Hematopoietic multipotent progenitor cell treated with erythropoietin and hydrocortisone succinate and interleukin-3 and kit ligand, for 17 days (in vitro differentiated cells): ENCODE measurements at regions not wholly inside any gene's neighbourhood (a gene's known extent, or its start where the extent isn't known, plus 50 kb on each side); places are given as distances from the start of the nearest gene placed in this dataset.
"Not testable (repeated sequence)": the region's sequence is repeated elsewhere in the genome, so short reads cannot be mapped to it uniquely, and the experiment has no call there.

ENCODE experiments used
- DNase-seq: peaks from one replicate; pipeline ENCODE4 v3.0.0-alpha.2; 2015; ENCODE audit warnings: low spot score

DNA sequence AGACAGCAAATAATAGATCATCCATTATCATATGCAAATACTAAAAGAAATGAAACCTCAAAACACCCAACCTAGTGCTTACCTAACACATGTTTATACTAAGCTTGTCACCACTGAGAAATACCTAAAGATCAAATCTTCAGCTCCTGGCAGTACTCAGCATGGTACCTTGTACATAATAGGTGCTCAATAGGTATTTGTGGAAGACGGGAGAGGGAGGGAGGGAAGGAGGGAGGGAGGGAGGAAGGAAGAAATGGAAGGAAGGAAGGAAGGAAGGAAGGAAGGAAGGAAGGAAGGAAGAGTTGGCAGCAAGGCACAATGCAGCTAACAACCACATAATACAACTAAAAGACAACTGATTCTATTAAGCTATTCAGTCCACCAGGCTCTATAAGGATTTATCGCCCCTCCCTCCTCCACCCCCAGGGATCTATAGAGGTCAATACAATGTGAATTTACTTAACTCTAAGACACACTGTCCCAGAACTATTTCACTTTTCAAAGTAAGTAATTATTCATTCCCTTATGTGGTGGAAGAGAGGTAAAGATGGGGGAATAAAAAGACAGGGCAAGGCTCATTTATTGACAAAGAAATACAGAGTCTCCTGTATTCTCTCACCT, 328.9 kb downstream of the PAPSS1 start:
- DNase-seq = no peak

DNA sequence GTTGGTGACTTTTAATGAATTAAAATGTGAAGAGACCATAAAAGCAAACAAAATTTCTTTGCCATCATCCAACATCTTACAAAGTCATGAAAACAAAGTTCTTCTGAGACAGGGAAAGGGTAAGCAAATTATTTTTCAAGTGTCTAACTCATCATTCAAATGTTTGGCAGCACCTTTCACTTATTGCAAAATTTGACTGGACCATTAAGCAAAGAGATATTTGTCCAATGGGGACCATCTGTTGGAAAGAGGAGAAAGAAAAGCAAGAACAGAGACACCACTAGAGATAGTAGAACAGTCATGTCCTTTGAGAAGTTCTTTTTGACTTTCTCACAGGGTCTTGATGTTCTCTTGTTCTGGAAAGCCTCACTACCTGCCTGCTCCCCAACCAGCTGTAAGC, 330.1 kb downstream of the PAPSS1 start:
- no peak for DNase-seq

DNA sequence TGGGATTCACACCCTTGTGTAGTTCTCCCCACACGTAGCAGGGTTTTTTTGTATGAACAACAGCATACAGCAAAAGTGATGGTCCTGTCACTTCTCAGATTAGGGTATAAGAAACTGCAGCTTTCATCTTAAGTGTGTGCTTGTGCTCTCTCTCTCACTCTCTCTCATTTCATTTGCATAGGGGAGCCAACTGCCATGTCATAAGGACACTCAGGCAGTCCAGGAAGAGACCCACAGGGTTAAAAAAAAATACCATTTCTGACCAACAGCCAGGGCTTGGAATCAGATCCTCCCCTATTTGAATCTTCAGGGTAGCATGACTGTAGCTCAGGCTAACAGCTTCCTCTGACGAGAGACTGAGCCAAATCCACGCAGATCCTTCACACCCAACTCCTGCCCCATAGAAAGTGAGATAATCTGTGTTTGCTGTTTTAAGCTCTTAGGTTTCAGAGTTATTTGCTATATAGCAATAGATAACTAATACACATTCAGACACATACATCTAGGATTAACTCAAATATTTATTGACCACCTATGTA, 331.2 kb downstream of the PAPSS1 start:
- DNase-seq = no peak

DNA sequence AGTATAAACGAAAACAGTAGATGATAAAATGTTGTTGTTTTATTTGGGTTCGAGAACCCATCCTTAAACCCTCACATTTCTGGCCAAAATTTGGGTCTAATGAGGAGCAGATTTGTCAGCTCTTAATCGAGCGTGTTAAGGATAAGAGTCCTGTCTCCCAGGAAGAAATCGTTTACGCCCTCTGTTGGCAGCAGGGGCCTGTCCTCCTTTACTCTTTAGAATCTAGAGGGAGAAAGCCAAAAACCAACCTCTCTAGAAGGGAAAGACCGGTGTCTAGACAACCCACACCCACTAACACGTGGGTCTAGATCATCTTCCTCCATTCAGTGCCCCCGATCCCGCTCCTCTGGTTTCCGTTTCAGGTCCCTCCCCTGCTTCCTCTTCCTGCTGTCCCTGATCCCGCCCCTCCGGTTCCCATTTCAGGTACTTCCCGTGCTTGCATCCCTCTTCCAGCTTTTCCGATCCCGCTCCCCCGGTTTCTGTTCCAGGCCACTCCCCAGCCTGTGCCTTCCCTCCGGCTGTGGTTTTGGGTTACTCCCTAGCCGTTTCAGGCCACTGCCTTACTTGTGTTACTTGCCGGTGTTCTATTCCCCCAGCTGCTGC, 339.1 kb downstream of the PAPSS1 start:
- DNase-seq = no peak

DNA sequence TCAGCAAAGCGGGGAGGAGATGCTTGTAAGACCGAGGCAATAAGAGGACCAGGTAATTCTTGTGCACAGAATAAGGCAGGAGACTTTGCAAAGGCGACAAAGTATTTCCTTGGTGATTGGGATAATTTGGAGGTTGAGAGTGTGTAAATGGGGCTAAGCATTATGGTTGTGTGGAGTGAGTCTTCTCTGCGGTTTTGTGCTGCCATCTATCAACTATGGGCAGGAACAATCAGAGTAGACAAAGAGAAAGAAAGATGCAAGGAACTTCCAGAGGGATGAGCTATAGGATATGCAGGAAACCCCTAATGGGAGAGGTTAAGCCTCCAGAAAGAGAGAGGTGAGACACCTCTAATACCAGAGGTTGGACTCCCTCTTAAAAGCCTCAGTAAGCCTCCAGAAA, 339.8 kb downstream of the PAPSS1 start:
- no peak for DNase-seq

DNA sequence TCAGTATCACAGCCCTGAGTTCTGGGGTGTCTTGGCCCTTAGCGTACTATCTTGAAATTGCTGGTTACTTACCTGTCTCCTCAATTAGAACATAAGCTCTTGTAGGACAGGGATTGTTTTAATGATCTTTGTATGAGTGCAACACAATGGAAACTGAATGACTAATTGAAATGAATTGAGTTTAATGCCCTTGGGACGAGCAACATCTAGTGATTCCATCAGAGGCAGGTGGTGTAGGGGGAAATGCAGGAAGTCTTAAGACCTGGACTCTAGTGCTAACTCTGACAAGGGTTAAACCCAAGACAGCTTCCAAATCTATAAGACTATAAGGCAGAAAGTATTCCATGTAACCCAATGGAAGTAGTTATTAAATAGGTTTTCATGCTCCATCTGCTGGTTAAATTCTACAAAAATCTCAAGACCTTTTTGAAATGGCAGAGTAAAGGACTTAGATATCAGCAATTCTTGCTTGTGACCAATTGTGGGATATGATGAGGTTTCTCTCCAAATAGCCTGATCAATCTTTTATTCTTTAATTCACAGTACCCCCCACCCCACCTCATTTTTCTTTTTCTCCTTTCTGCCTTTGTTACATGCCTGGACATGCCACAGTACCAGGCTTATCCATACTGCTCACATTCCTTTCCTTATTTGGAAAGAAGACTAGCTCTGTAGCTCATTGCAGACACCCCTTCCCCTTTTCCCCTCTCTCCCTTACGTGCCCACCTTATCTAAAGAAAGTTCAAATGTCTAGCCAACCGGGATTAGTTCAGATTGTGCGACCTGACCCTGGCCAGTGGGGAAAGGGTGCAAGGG, 340.8 kb downstream of the PAPSS1 start:
- no peak for DNase-seq

DNA sequence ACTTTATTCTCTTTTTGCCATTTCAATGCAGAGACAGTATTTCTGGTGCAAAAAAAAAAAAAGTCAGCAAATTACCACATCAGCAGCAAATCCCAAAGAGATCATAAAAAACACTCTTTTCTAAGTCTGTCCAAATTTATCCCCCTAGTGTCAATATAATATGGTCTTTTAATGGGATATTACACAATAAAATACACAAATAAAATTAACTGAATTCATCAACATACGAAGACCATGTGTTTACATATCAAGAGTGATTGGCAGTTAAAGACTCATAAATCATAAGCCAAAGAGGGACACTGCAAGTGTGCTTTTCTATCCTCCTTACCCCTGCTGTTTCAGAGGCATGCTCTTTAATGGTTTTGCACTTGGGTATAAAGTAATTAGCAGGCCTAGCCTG, 340.2 kb upstream of the DKK2 start:
- no peak for DNase-seq

DNA sequence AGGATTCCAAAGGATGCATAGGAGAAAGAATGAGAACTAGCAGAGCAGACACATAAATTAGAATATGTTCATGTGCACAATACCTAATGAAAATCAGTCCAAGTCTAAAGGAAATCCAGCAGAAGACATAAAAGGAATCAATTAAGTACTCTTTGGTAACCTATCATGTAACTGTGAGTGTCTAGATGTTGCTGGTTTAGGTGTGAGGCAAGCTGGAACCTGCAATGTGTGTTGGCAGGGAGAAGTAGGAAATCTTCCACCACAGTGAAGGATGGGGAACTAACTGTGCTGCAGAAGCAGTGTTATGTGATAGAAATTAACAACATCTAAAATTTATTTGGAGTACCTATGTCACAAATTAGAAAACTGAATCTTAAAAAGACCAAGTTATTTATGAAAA, 330.8 kb upstream of the DKK2 start:
- DNase-seq = no peak

DNA sequence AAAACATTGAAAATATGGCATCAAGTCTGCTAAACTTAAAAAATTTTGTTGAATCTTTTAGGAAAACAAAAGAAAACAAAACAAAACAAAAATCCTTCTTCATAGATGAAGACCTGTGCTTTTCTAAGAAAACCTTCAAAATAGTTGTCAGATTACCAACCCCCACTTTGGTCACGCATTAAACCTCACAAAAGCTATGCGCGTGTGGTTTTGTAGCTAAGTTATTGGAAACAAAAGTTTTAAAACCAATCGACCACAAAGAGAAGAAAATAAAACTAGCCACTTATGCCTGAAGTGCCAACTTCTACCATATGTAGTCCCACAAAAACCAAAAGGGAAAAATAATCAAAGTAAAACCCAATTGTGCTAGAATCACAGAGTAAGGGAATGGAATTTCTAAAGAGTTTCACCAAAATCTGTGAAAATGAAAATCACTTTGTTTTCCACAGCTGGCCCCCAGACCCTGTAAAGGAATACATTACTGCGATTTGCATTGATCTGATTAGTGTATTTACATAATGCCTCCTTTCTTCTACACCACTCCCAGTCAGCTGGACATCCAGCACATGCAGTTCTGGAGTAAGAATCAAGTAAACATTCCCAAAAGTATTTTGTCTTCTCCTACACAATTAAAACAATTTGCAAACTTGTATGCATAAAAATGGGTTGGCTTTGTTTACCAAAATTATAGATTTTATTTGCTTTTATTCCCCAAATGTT, 330.1 kb upstream of the DKK2 start:
- no peak for DNase-seq

DNA sequence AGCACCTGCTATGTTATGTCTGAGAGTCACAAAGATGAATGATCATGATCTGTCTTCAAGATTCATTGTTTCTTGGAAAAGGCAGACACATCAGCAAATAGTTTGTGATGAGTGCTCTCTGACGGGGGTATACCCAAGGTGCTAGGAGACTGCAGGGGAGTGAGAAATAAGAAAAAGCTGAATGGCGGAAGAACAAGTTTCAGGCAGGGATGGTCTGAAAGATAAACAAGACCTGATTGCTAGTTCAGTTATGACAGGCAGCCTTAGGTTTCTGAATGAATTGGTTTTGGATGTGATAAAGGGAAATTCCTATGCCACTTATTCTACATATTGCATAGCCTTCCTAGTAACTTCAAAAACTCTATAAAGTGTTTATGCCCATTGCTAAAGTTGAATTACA, 327.0 kb upstream of the DKK2 start:
- no peak for DNase-seq

DNA sequence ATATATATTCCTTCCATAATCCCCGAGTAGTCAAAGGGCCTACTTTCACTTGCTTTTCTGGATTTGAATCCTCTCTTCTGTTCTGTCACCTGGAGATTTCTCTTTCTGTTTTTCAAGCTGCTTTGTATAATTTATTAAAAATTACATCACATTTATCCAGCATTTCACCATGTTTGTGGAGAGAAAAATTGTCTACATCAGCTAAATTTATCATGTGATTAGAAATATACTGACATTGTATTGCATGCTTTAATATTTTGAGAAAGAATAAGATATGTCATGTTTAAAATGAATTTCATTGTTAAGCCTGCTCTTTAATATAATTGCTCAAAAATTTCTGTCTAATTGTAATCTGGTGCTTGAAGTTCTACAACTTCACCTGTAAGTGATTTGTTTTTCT, 323.1 kb upstream of the DKK2 start:
- DNase-seq = no peak

DNA sequence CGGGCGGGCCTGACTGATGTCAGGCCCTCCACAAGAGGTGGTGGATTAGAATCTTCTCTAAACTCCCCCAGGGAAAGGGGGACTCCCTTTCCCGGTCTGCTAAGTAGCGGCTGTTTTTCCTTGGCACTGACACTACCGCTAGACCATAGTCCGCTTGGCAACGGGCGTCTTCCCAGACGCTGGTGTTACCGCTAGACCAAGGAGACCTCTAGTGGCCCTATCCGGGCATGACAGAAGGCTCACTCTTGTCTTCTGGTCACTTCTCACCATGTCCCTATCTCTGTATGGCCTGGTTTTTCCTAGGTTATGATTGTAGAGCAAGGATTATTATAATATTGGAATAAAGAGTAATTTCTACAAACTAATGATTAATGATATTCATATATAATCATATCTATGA, 318.2 kb upstream of the DKK2 start:
- DNase-seq = not testable (repeated sequence)

DNA sequence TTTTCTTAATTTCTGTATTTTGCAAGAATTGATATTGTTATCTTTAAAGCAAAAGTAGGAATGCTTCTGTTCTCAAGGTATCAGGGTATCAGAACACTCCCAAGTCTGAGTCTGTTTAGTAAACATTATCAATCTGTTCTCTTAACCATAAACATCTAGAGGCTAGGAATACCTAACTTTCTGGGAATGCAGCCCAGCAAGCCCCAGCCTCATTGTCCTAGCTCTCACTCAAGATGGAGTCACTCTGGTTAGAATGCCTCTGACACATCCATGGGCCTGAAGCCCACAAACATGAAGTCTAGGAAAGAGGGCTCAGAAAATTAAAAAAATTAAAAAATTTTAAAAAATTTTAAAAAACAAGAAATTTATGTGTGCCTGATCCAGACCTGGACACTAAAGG, 315.1 kb upstream of the DKK2 start:
- DNase-seq = no peak

DNA sequence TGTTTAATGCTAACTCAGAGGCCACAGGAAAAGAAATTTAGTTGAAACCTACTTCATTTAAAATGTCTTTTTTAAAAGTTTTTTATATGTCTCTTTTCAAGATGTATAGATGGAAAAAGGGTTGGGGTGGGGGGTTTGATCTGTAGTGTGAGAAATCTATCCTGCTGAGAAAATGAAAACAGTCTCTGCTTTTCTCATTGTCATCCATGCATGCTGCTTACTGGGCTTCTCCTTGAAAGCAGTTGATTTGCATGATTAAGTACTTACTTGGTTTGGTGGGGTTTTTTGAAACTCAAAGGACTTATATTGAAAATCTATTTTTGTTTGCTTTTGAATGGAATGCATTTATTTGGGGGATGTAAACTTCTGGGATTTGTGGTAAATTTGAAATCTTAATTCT, 313.6 kb upstream of the DKK2 start:
- no peak for DNase-seq

DNA sequence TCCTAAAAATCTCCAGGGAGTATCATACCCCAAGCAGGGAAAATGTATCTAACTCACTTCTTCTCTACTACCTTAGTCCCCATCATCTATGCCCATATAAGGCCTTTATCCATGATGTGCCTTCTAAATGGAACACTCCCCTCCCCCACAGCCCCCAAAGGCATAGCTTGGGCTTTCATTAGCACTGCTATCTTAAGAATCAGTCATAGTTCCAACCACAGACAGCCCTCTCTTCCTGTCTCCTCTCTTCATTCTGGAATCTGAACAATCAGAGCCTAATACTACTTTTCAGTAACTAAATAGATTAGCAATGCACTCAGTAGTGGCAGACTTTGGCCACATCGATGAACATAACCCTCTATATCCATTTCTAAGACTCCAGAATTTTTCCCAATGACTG, 313.2 kb upstream of the DKK2 start:
- DNase-seq = no peak

DNA sequence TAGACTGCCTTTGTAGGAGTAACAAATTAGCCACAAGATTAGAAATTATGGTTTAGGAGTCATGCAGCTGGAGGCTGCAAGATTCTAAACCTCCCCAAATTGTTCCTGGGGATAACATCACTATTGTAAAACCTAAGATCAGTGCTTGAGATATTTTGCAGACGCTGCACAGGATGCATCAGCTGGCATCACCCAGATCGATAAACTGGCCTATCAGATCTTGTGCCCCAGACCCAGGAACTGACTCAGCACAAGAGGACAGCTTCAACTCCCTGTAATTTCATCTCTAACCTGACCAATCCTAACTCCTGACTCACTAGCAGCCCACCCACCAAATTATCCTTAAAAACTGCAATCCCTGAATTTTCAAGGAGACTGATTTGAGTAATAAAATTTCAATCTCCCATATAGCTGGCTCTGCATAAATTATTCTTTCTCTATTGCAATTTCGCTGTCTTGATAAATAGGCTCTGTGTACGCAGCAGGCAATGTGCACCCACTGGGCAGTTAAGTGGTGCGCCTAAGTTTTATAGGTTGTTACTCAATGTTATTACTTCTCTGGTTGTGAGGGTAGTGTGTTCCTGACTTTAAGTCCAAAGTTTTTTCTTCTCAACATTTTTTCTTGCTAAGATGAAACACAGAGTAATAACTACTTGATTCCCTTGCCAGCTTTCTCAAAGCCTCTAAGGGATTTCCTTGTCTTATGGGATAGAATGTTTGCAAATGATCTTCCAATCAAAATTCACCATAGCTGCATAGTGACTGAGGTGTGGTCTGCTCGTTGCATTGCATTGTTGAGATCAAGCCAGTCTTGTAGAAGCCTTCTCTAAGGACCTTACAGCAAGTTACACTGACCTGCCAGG, 312.3 kb upstream of the DKK2 start:
- no peak for DNase-seq

DNA sequence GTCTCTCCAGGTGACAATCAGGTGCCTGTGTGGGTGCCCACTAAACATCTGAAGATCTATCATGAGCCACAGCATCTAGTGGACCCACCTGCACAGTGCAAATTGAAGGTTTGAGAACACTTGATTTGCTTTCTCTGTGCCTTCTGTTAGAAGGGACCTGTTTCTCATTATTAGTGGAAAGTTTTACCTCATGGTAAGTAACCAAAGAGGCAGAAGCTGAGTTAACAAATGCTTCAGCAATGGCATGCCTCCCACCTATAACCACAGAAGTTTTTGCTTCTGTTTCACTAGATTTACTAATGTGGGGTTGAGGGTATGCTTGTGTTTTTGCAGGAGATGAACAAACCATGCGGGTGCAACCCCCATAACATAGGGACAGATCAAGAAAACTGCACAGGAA, 297.4 kb upstream of the DKK2 start:
- DNase-seq = no peak

DNA sequence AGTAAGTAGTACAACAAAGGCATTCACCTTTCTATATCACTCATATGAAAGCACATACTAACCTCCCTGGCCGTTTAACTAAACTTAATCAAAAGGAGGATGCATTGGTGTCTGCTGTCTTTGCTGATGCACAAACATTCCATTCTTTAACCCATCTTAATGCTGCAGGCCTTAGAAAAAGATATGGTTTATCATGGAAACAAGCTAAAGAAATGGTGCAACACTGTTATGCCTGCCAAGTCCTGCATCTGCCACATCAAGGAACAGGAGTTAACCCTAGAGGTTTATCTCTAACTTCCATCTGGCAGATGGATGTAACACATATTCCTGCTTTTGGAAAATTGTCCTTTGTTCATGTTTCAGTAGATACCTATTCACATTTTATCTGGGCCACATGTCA, 296.5 kb upstream of the DKK2 start:
- not testable (repeated sequence) for DNase-seq

DNA sequence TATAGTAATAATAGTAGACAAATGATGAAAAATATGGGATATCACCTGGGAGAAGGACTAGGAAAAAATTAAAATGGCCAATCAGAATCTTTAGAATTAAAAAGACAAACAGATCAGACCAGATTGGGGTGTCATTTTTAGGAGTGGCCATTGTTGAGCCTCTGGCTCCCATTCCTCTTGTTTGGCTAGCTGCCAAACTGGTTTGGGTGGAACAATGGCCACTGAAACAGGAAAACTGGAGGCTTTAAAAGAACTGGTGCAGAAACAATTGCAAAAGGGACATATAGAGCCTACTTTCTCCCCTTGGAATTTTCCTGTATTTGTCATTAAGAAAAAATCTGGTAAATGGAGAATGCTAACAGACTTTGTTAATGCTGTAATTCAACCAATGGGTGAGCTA, 294.8 kb upstream of the DKK2 start:
- DNase-seq = no peak

DNA sequence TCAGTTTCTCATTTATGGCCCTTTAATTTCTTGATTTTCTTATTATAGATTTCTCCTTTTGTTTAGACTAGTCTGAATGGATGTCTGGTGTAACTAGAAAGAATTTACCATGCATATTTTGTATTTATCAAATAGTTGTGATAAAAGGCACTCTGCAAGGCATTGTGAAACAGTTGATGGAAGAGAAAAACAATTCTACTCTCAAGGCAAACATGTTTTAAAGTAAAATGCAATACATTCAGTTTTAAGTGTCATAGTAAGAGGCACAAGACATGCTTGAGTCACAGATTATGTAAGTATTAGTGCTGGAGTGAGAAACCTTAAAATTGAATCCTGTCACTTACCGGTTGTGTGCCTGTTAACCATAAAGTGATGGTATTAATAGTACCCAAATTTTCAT, 283.3 kb upstream of the DKK2 start:
- DNase-seq = no peak

DNA sequence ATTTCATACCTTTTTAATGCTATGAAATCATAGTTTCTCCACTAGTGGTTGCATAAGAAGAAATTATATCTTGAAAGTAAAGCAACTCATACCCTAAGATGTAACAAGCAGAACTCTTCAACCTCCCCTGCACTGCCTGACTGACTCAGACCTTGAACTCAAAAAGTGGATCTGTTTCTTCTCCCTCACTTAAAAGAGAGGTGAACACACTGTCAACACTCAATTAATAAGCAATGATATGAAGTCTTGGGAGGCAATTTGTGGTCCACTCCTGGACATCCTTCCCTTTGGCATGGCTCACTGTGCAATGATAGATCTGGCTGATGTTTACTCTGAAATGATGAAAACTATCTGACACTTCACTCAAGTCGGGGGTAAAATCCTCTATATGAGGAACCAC, 282.0 kb upstream of the DKK2 start:
- no peak for DNase-seq

DNA sequence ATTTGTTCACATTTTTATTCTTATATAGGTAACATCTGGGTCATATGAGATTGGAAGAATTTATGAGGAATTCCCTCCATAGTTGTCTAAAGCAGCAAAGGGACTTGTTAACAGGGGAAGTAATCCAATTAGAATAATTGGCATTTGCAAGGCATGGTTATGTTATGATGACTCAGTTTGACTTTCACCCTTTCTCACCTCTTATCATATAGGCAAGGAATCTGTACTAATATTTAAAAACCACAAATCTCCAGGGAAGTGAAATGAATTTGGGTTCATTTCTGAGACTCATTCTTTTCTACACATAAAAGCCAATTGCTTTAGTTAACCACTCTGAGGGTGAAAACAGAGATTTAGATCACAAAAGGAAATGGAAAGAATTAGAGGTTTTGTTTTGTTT, 281.5 kb upstream of the DKK2 start:
- DNase-seq = no peak
